ENCODE measurements at regions not wholly inside any gene's neighbourhood (a gene's known extent, or its start where the extent isn't known, plus 50 kb on each side); places are given as distances from the start of the nearest gene placed in this dataset.
A peak's percentile ranks its signal among the peaks of the same experiment; 100 is the strongest.

DNA sequence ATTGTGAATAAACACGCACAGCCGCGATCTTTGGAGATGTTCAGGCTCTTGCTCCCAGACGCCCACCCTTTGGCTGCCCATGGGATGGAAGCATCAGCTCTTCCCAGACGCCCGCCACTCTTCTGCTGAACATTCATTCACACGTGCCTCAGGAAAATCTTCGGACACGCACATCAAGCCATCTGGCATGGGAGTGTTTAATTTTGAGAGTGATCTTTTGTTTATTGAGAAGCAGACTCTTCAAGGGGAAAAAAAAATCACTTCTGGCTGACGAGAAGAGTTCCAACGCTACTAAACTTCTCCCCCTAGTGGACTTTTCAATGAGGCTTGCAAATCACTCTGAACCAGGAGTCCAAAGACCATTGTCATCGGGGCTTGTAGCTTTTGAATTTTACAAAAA is 62.0 kb upstream of the NUDT7 start:
- TF ChIP-seq, protein P1, sequence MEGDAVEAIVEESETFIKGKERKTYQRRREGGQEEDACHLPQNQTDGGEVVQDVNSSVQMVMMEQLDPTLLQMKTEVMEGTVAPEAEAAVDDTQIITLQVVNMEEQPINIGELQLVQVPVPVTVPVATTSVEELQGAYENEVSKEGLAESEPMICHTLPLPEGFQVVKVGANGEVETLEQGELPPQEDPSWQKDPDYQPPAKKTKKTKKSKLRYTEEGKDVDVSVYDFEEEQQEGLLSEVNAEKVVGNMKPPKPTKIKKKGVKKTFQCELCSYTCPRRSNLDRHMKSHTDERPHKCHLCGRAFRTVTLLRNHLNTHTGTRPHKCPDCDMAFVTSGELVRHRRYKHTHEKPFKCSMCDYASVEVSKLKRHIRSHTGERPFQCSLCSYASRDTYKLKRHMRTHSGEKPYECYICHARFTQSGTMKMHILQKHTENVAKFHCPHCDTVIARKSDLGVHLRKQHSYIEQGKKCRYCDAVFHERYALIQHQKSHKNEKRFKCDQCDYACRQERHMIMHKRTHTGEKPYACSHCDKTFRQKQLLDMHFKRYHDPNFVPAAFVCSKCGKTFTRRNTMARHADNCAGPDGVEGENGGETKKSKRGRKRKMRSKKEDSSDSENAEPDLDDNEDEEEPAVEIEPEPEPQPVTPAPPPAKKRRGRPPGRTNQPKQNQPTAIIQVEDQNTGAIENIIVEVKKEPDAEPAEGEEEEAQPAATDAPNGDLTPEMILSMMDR (IDR thresholded peaks at IDR 0.05; ENCODE audit: insufficient read depth, low read length) = no peak
- TF ChIP-seq, protein P2, sequence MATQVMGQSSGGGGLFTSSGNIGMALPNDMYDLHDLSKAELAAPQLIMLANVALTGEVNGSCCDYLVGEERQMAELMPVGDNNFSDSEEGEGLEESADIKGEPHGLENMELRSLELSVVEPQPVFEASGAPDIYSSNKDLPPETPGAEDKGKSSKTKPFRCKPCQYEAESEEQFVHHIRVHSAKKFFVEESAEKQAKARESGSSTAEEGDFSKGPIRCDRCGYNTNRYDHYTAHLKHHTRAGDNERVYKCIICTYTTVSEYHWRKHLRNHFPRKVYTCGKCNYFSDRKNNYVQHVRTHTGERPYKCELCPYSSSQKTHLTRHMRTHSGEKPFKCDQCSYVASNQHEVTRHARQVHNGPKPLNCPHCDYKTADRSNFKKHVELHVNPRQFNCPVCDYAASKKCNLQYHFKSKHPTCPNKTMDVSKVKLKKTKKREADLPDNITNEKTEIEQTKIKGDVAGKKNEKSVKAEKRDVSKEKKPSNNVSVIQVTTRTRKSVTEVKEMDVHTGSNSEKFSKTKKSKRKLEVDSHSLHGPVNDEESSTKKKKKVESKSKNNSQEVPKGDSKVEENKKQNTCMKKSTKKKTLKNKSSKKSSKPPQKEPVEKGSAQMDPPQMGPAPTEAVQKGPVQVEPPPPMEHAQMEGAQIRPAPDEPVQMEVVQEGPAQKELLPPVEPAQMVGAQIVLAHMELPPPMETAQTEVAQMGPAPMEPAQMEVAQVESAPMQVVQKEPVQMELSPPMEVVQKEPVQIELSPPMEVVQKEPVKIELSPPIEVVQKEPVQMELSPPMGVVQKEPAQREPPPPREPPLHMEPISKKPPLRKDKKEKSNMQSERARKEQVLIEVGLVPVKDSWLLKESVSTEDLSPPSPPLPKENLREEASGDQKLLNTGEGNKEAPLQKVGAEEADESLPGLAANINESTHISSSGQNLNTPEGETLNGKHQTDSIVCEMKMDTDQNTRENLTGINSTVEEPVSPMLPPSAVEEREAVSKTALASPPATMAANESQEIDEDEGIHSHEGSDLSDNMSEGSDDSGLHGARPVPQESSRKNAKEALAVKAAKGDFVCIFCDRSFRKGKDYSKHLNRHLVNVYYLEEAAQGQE (IDR thresholded peaks at IDR 0.05; ENCODE audit: insufficient replicate concordance, low read depth) = no peak
- TF ChIP-seq GABPA (IDR thresholded peaks at IDR 0.05; ENCODE audit: low read depth) (no peak), POLR2AphosphoS5 (IDR thresholded peaks at IDR 0.05; ENCODE audit: low read depth) (no peak), SPI1 (IDR thresholded peaks at IDR 0.05; ENCODE audit: borderline replicate concordance, low read depth) (no peak)
- H3K4me3 ChIP-seq (replicated peaks; ENCODE audit: insufficient read depth, low read length) = no peak overlapping the region
- no peaks in the 10 kb centered on the region for H3K27me3 ChIP-seq (ENCODE audit: insufficient read depth, poor library complexity, severe bottlenecking)
- no peak for DNase-seq (ENCODE audit: low read depth in 1 of 2, low spot score in 1 of 2)
- H3K27ac ChIP-seq (replicated peaks) = no peak overlapping the region

DNA sequence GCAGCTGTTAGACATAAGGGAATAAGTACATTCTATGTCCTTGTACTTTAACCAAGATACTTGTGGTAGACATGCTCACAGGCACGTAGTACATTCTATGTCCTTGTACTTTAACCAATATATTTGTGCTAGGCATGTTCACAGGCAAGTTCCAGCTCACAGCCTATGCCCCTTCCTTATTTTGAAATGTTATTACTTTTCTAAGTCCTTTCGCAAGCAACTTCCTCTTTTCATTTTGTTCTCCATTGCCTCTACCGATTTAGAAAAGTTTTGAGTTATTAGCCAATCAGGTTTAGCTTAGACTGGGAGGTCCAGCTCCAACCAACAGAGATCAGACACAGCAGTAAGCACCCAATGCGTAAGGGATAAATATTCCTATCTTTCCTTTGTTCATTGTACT is 60.1 kb upstream of the NUDT7 start:
- DNase-seq (ENCODE audit: low read depth in 1 of 2, low spot score in 1 of 2) = peak in 1 of 2 experiments; percentile 61
- H3K4me3 ChIP-seq (replicated peaks; ENCODE audit: insufficient read depth, low read length) = no peak overlapping the region
- no peak for TF ChIP-seq GABPA (IDR thresholded peaks at IDR 0.05; ENCODE audit: low read depth)
- TF ChIP-seq POLR2AphosphoS5 (IDR thresholded peaks at IDR 0.05; ENCODE audit: low read depth) = no peak
- TF ChIP-seq, protein P2 (IDR thresholded peaks at IDR 0.05; ENCODE audit: insufficient replicate concordance, low read depth) = no peak
- peak; percentile 80; the same call in 1 of the 2 replicates for TF ChIP-seq SPI1 (IDR thresholded peaks at IDR 0.05; ENCODE audit: borderline replicate concordance, low read depth)
- TF ChIP-seq, protein P1 (IDR thresholded peaks at IDR 0.05; ENCODE audit: insufficient read depth, low read length) = no peak
- no peak overlapping the region for H3K27ac ChIP-seq (replicated peaks)
- H3K27me3 ChIP-seq (ENCODE audit: insufficient read depth, poor library complexity, severe bottlenecking) = no peaks in the 10 kb centered on the region

DNA sequence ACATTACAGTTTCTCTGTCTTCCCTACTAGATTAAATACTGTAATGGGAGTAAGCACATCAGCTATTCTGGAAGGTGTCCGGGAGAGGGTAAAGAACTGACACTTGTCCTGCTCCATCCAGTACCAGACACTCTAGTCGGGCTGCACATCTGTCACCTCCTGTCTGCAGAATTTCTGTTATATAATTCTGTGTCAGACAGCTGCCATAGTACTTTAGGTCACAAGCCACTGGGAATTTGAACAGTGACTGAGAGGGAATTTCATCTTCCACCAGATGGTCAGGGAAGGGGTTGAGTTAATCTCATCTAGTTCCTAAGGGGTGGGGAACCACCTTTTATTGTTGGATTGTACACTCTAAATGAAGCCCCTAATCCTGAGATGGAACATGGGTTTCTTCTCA is 58.6 kb upstream of the NUDT7 start:
- no peak for DNase-seq (ENCODE audit: low read depth in 1 of 2, low spot score in 1 of 2)
- H3K27me3 ChIP-seq (ENCODE audit: insufficient read depth, poor library complexity, severe bottlenecking) = no peaks in the 10 kb centered on the region
- H3K4me3 ChIP-seq (replicated peaks; ENCODE audit: insufficient read depth, low read length) = no peak overlapping the region
- TF ChIP-seq, protein P2 (IDR thresholded peaks at IDR 0.05; ENCODE audit: insufficient replicate concordance, low read depth) = no peak
- TF ChIP-seq SPI1 (IDR thresholded peaks at IDR 0.05; ENCODE audit: borderline replicate concordance, low read depth) = no peak
- TF ChIP-seq GABPA (IDR thresholded peaks at IDR 0.05; ENCODE audit: low read depth) = no peak
- TF ChIP-seq, protein P1 (IDR thresholded peaks at IDR 0.05; ENCODE audit: insufficient read depth, low read length) = no peak
- TF ChIP-seq POLR2AphosphoS5 (IDR thresholded peaks at IDR 0.05; ENCODE audit: low read depth) = no peak
- no peak overlapping the region for H3K27ac ChIP-seq (replicated peaks)

Measured in HL-60 (cell line).